ELF-1 (cell line): ENCODE measurements at regions not wholly inside any gene's neighbourhood (a gene's known extent, or its start where the extent isn't known, plus 50 kb on each side); places are given as distances from the start of the nearest gene placed in this dataset.

Source experiments
- DNase-seq: peaks from one replicate; pipeline ENCODE4 v3.0.0-alpha.2; 2016; ENCODE audit warnings: low read depth, low spot score

DNA sequence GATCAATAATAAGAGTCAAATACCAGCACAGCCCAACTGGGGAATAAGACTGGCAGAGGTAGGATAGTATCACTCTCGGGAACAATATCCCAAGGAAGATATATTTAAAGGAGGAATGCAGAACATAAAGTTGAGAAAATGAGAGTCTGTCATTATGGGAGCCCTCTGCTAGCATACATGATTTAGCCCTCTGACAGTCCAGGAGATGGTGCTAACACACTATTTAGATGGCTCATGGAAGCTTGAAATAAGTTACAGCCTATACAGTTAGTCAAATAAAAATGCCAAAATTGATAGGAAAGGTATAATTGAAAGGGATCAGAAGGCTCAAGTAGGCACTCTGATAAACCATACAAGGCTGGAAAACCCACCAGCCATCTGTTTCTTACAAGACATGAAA lies 201.0 kb upstream of the NEIL3 start:
- DNase-seq, result no peak

DNA sequence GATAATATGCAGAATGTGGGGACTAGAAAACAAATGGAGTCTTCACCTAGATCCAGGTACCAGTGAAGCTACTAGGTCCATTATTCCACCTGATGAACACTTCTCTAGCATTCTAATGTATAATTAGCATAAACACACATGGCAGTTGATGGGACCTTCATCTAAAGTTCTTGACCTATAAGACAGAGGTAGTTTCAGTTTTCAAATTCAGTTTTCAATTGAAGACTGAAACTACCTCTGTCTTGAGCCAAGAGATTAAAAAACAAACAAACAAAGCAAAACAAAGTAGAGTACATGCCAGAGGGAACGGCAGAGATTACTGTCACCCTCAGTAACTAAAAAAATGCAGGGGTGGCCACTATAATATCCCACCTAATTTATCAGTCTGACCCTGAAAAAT lies 199.9 kb upstream of the NEIL3 start:
- no peak for DNase-seq

DNA sequence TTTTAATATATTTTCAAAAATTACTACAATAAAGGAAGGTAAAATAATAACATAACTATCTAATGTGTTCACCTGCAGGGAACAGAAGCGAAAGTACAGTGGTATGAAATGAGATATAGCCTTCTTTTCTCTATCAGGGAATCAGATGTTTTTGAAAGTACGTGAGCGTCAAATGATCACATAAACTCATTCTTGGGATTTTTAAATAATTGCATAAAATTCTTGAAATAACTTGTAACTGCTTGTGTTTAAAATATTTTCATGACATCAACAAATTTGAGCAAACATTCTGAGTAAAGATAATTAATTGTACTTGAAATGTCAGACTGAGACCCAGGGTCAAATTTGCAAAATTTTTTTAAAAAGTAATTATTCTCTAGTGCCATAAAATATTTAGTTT lies 193.5 kb upstream of the NEIL3 start:
- DNase-seq, result no peak

GRCh38 chr4:177117256-177117655 lies 192.4 kb upstream of the NEIL3 start:
- DNase-seq, result no peak

GRCh38 chr4:177118596-177118995 lies 191.1 kb upstream of the NEIL3 start:
- DNase-seq, result no peak

- no peak for DNase-seq
These were observed 190.6 kb upstream of the NEIL3 start for GRCh38 chr4:177119021-177119471.

DNA sequence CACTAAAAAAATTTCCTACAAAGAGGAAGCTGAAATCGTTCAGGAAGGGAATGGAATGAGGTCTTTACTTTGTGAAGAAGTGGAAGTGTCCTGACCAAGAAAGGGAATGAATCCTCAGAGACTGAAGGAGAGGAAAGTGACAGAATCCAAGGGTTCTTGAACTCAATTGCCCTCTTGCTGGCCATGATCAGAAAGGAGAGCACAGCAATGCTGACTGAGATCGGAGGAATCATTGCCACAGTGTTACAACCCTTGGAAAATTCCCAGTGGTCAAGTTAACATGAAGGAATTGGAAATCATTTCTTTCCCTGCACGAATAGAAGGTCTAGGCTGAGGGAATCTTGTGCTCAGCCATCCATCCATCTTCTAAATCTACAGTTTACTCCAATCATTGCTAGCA lies 190.0 kb upstream of the NEIL3 start:
- no peak for DNase-seq

DNA sequence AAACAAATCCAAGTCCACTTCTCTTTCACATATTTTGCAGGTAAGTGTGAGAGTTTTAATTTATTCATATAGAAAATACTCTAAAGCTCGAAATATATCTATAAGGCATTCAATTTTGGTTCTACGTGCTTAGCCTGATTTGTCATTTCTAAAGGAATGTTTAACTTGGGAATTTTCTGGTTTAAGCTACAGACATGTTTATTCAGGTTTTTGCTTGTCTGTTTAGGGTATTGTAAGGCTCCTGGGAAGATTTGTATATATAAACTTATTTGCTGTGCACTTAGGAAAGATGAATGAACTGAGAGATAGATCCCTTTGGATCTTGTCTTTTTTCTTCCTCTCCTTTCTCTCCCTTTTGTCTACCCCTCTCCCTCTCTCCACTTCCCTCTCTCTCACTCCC lies 185.9 kb upstream of the NEIL3 start:
- no peak for DNase-seq

- no peak for DNase-seq
These were observed 185.2 kb upstream of the NEIL3 start for GRCh38 chr4:177124349-177125064.

- no peak for DNase-seq
These were observed 184.0 kb upstream of the NEIL3 start for GRCh38 chr4:177125656-177126055.

- DNase-seq, result no peak
These were observed 182.0 kb upstream of the NEIL3 start for GRCh38 chr4:177127658-177128057.

DNA sequence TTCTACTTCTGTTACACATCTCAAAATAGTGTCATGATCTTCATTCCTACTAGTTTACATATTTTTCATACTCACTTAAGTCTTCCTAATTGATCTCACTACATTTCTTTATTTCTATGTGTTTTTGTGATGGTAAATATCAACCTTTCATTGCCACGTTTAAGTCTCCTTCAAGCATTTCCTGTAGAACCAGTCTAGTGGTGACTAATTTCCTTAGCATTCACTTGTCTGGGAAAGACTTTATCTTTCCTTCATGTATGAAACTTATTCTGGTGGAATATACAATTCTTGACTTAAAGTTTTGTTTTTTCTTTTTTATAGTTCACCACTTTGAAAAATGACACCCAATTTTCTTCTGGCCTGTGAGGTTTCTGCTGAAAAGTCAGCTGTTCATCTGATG lies 181.4 kb upstream of the NEIL3 start:
- no peak for DNase-seq

DNA sequence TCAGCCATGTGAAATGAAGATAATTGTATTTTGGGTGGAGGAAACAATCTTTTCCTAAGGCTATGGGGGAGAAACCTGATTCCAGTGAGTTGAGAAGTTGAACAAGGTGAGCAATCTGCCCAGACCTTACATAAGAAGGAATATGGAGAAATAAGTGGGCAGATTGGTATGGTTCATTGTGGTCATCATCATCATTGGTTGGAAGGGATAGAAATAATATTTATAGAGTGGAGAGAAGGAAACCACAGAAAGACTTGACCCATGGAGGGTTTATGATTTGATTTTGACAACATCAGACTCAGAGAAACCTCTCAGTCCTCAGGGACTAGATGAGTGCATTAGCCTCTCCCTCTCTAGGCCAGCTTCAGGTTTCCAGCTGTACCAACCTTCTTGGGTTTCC lies 177.9 kb upstream of the NEIL3 start:
- no peak for DNase-seq

DNA sequence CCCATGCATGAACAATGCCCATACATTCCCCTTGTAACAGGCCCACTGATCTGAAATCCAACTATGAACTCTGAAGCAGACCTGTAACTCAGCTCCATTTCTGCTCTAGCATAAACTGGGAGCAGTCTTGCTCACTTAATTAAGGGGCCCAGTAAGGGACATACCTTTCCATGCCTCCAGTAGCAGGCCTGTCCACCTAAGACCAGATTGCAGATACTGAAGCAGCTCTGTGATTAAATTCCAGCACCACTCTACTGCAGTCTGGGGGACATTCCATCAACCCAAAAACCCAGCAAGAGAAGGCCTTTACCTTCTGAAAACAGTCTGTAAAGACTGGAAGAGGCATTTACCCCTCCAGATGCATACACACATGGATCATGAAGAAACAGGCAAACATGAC lies 162.0 kb upstream of the NEIL3 start:
- DNase-seq, result no peak

DNA sequence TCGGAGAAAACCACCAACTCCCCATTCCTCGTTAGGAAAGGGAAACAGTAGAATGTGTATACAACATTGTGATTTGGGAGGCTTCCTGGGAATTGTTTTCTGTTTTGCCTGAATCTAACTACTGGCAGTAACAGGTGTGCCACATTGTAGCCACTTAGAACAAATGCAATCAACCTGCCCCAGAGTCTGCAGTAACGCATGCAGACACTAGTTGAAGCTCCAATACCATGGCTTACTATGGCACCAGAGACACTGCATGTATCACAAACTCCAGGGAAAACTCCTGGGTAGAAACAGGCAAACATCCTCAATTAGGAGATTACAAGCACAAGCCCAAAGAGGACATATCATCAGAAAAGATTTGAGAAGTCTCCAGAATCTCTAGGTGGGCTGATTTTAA lies 154.2 kb upstream of the NEIL3 start:
- DNase-seq, result no peak

DNA sequence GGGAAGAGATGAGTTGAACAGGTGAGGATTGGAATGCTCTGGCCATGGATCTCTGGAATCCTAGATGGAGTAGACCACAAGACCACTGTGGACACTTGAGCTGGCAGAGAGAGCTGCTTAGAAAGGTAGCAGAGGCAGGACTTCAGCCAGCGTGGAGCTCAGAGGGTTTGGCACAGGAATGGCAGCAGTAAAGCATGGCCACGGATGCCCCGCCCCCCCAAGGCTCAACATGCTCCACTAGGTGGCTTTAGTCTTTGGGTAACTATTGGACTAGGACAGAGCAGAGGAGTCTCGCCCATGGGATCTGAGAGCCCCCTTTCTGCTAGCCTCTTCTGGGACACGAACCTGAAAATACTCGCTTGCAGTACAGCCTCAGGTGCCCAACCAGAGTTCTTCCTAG lies 150.1 kb upstream of the NEIL3 start:
- no peak for DNase-seq

DNA sequence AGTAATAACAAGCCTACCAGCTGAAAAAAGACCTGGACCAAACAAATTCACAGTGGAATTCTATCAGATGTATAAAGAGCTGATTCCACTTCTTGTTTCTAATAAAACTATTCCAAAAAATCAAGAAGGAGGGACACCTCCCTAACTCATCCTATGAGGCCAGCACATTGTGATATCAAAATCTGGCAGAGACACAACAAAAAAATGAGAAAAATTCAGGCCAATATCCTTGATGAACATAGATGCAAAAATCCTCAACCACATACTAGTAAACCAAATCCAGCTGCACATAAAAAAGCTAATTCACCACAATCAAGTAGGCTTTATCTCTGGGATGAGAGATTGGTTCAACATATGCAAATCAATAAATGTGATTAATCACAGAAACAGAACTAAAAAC lies 147.9 kb upstream of the NEIL3 start:
- no peak for DNase-seq

DNA sequence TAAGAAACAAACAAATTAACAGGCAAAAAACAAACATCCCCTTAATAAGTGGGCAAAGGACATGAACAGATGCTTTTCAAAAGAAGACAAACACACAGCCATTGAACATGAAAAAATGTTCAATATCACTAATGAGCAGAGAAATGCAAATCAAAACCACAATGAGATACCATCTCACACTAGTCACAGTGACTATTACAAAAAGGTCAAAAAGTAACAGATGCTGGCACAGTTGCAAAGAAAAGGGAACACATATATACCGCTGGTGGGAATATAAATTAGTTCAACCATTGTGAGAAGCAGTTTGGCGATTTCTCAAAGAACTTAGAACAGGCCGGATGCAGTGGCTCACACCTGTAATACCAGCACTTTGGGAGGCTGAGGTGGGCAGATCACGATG lies 146.1 kb upstream of the NEIL3 start:
- DNase-seq, result no peak

DNA sequence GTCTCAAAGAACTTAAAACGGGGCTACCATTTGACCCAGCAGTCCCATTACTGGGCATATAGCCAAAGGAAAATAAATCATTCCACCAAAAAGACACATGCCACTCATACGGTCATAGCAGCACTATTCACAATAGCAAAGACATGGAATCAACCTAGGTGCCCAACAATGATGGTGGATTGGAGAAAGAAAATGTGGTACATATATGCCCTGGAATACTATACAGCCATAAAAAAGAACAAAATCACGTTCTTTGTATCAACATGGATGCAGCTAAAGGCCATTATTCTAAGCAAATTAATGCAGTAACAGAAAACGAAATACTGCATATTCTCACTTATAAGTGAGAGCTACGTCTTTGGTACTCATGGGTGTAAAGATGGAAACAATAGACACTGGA lies 138.1 kb upstream of the NEIL3 start:
- no peak for DNase-seq

DNA sequence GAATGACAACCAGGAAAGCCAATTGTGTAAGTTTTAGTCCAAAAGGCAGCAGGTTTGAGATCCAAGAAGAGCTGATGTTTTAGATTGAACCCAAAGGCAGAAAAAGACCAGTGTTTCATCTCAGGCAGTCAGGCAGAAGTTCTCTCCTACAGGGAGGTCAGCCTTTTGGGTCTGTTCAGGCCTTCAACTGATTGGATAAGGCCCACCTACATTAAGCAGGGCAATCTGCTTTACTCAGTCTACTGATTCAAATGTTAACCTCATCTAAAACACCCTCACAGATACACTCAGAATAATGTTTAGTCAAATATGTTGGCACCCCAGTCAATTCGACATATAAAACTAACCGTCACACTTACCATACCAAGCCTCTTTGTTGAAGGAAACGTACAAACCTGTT lies 134.2 kb upstream of the NEIL3 start:
- no peak for DNase-seq

GRCh38 chr4:177177541-177178081 lies 132.1 kb upstream of the NEIL3 start:
- no peak for DNase-seq

- no peak for DNase-seq
These were observed 131.4 kb upstream of the NEIL3 start for GRCh38 chr4:177178246-177178645.

DNA sequence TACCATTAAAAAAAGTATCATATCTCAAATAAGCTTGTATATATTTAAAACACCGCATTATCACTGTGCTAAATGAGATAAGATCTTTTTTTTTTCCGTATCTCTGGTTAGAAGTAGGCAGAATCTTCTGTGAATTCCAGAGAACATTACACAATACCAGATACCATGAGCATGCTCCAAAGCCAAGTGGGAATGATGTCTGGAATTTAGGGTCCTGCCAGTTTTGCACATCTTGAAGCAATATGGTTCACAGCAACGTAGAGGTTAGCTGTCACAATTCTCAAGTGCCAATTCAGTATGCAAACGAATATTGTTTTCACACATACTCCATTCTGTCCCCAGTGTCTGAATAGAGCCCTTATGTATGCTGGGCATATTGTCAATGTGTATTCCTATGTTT lies 127.5 kb upstream of the NEIL3 start:
- no peak for DNase-seq

- DNase-seq, result no peak
These were observed 126.9 kb upstream of the NEIL3 start for GRCh38 chr4:177182728-177183127.
